PC-9 (cell line): ENCODE measurements at regions not wholly inside any gene's neighbourhood (a gene's known extent, or its start where the extent isn't known, plus 50 kb on each side); places are given as distances from the start of the nearest gene placed in this dataset.

Experiments
- BruUV-seq: library from RNA; stranded (reverse); fragments of 400-500 nt; replicated peaks from 2 replicates; lab custom pipeline; 2021; lab: Mats Ljungman, UMichigan
- CTCF ChIA-PET: fragments of 300-600 bp; sonication (Branson Sonifier 250); formaldehyde crosslinking; loops from one replicate; lab custom pipeline; 2022; ENCODE audit warnings: antibody characterized with exemption; lab: Charles Lee
- POLR2A ChIA-PET: fragments of 300-600 bp; sonication (Branson Sonifier 250); formaldehyde crosslinking; loops from one replicate; lab custom pipeline; 2022; ENCODE audit warnings: antibody characterized with exemption; ENCODE audit not compliant: unreplicated experiment; lab: Charles Lee
- DNase-seq, 2 experiments: peaks; one replicate each; pipeline versions ENCODE4 v3.0.0 to v3.0.0-alpha.2; 2015 to 2022; ENCODE audit warnings: mixed read lengths in 1 of 2
- H2AFZ ChIP-seq: fragments of 200-600 bp; sonication (generic); 2 replicates; pipeline ENCODE4 v1.8.1; 2017; ENCODE audit warnings: antibody characterized with exemption
- H3F3A ChIP-seq: fragments of 200-600 bp; sonication (generic); 2 replicates; pipeline ENCODE4 v1.8.1; 2017; ENCODE audit warnings: antibody characterized with exemption, mild to moderate bottlenecking, low read depth; ENCODE audit not compliant: insufficient read depth
- H3K27ac ChIP-seq: fragments of 200-600 bp; sonication (generic); 2 replicates; pipeline ENCODE4 v1.6.1; 2016; ENCODE audit warnings: mixed run types
- H3K27me3 ChIP-seq: fragments of 200-600 bp; sonication (generic); 2 replicates; pipeline ENCODE4 v1.6.1; 2016; ENCODE audit warnings: low read depth, mixed run types; ENCODE audit not compliant: insufficient read depth
- H3K36me3 ChIP-seq: fragments of 200-600 bp; sonication (generic); 2 replicates; pipeline ENCODE4 v1.6.1; 2016; ENCODE audit warnings: low read depth, mixed run types
- H3K4me1 ChIP-seq: fragments of 200-600 bp; sonication (generic); replicated peaks from 2 replicates; pipeline ENCODE4 v1.6.1; 2016; ENCODE audit warnings: mixed run types; ENCODE audit not compliant: insufficient read depth
- H3K4me2 ChIP-seq: fragments of 200-600 bp; sonication (generic); 2 replicates; pipeline ENCODE4 v1.6.1; 2017; ENCODE audit warnings: mixed run types
- H3K4me3 ChIP-seq: fragments of 200-600 bp; sonication (generic); 2 replicates; pipeline ENCODE4 v1.6.1; 2016; ENCODE audit warnings: mixed run types
- H3K79me2 ChIP-seq: fragments of 200-600 bp; sonication (generic); 2 replicates; pipeline ENCODE4 v1.6.1; 2017; ENCODE audit warnings: low read depth, mixed run types
- H3K9me2 ChIP-seq: fragments of 200-600 bp; sonication (generic); 2 replicates; pipeline ENCODE4 v1.8.1; 2017; ENCODE audit warnings: mild to moderate bottlenecking; ENCODE audit not compliant: insufficient read depth
- H3K9me3 ChIP-seq: fragments of 200-600 bp; sonication (generic); 2 replicates; pipeline ENCODE4 v1.8.1; 2016; ENCODE audit warnings: low read depth; ENCODE audit not compliant: insufficient read depth
- H4K20me1 ChIP-seq: fragments of 200-600 bp; sonication (generic); 2 replicates; pipeline ENCODE4 v1.8.1; 2017; ENCODE audit not compliant: insufficient read depth
- EZH2 ChIP-seq: fragments of 200-600 bp; sonication (generic); IDR thresholded peaks from 2 replicates; pipeline ENCODE4 v1.8.0; 2017; ENCODE audit warnings: antibody characterized with exemption, low read depth
- intact Hi-C: fragments of 100-400 bp; cut with micrococcal nuclease; formaldehyde crosslinking; loops from one replicate; pipeline ENCODE4 v1.10.0; 2022; ENCODE audit not compliant: unreplicated experiment
- TF ChIP-seq, protein P1 (sequence below): fragments of 200-600 bp; sonication (generic); conservative IDR thresholded peaks from 2 replicates; pipeline ENCODE4 v1.6.1; 2017; ENCODE audit warnings: mixed run types, antibody characterized with exemption, mild to moderate bottlenecking, moderate library complexity

DNA sequence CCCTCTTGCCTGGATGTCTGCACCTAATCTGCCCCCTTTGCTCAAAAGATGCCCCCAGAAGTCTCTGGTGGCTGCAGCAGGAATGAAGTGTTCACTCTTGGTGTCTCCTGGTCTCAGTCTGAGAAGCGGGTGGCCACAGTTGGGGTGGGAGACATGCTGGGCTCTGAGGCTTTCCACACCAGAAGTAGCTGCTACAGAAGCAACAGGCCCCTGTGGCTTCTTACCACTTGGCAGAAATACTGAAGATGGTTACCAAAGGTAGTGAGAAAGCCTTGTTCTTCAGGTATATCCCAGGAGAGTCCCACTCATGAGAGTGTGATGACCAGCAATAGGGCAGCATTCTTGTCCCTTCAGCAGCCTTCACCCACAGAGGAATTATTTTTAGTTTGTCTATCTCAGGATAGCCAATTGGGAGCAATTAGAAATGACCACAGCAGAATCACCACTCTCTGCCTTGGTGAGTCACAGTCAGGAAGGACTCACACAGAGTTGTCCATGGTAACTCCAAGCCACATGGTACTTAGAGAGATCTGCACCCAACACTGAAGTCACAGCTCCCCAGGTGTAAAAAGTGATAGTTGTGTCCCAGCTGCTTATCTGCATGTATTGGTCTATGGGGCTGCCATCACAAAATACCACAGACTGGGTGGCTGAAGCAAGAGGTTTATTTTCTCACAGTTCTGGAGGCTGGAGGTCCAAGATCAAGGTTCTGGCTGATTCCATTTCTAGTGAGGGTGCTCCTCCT, 169.8 kb upstream of the ID2 start:
- TF ChIP-seq EZH2: no peak
- TF ChIP-seq, protein P1, sequence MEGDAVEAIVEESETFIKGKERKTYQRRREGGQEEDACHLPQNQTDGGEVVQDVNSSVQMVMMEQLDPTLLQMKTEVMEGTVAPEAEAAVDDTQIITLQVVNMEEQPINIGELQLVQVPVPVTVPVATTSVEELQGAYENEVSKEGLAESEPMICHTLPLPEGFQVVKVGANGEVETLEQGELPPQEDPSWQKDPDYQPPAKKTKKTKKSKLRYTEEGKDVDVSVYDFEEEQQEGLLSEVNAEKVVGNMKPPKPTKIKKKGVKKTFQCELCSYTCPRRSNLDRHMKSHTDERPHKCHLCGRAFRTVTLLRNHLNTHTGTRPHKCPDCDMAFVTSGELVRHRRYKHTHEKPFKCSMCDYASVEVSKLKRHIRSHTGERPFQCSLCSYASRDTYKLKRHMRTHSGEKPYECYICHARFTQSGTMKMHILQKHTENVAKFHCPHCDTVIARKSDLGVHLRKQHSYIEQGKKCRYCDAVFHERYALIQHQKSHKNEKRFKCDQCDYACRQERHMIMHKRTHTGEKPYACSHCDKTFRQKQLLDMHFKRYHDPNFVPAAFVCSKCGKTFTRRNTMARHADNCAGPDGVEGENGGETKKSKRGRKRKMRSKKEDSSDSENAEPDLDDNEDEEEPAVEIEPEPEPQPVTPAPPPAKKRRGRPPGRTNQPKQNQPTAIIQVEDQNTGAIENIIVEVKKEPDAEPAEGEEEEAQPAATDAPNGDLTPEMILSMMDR: no peak
- Histone ChIP-seq H3K4me1 (no peaks in the 10 kb centered on the region), H3K27me3 (peaks cover 80% of the 10 kb centered on the region), H3K9me2 (no peaks in the 10 kb centered on the region), H3F3A (no peaks in the 10 kb centered on the region), H3K27ac (no peak overlapping the region), H2AFZ (no peak overlapping the region), H3K79me2 (no peaks in the 10 kb centered on the region), H3K4me3 (no peak overlapping the region), H3K4me2 (no peak overlapping the region), H3K9me3 (no peaks in the 10 kb centered on the region), H3K36me3 (no peaks in the 10 kb centered on the region), H4K20me1 (no peaks in the 10 kb centered on the region)
- DNase-seq: no peak
- ChIA-PET CTCF (no interaction called here), POLR2A (no interaction called here)
- no TSS peak for BruUV-seq
- intact Hi-C loops: no loop called here

DNA sequence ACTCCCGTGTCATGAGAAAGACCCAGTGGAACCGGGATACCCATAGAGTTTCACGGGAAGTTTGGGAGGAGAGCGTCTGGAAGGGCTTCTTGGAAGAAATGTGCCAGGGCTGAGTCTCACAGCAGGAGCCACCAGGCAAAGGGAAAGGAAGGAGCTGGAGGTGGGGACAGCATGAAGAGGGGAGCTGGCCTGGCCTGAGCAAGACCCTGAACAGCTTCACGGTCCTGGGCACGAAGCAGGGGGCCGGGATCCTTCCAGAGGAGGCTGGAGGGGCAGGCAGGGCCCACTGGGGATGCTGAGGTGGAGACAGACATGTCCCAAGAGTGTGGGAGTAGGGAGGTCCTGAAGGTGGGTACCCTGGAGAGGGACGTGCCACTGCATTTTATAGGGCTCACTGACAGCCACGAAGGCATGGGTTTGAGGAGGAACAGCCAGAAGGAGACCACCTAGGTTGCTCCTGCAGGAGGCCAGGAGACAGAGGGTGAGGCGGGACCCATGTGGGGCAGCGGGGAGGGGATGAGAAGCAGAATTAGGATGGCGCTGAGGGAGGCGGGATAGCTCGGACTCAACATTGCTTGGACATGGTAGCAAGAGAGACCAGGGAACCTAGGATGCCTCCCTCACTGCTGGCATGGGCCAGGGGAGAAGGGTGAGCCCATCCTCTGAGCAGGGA, 168.1 kb upstream of the ID2 start:
- H4K20me1 ChIP-seq: no peaks in the 10 kb centered on the region
- no peaks in the 10 kb centered on the region for H3K9me3 ChIP-seq
- H3K36me3 ChIP-seq: no peaks in the 10 kb centered on the region
- CTCF ChIA-PET: no interaction called here
- POLR2A ChIA-PET: no interaction called here
- no peaks in the 10 kb centered on the region for H3K4me1 ChIP-seq
- no peak overlapping the region for H3K4me2 ChIP-seq
- H3K79me2 ChIP-seq: no peaks in the 10 kb centered on the region
- H3K9me2 ChIP-seq: no peaks in the 10 kb centered on the region
- H3K27ac ChIP-seq: no peak overlapping the region
- TF ChIP-seq, protein P1: no peak
- TF ChIP-seq EZH2: no peak
- H2AFZ ChIP-seq: no peak overlapping the region
- no peaks in the 10 kb centered on the region for H3F3A ChIP-seq
- peaks cover 78% of the 10 kb centered on the region for H3K27me3 ChIP-seq
- H3K4me3 ChIP-seq: no peak overlapping the region
- no peak for DNase-seq
- BruUV-seq: no TSS peak
- intact Hi-C loops: no loop called here

DNA sequence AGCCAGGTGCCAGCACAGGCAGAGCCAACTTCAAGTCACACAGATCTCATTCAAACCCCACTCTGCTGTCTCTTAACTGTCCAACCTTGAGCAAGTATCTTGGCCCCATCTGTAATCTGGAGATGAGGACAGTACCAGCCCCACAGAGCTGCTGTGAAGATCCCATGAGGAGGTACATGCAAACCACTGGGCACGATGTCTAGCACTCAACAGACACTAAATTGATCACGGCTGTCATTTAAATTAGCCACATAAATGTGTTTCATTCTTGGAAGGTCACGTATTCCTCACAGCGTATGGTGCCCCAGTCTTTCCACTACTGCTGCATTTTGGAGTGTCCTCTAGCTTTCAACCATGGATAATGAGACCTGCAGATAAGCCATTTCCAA, 167.6 kb upstream of the ID2 start:
- H3K27me3 ChIP-seq: peaks cover 79% of the 10 kb centered on the region
- no peaks in the 10 kb centered on the region for H3K9me3 ChIP-seq
- H3K79me2 ChIP-seq: no peaks in the 10 kb centered on the region
- H3K9me2 ChIP-seq: no peaks in the 10 kb centered on the region
- H3F3A ChIP-seq: no peaks in the 10 kb centered on the region
- no peak overlapping the region for H3K4me3 ChIP-seq
- no peak overlapping the region for H3K27ac ChIP-seq
- no peak for DNase-seq
- ChIA-PET CTCF (no interaction called here), POLR2A (no interaction called here)
- BruUV-seq: no TSS peak
- H3K4me1 ChIP-seq: no peaks in the 10 kb centered on the region
- H3K36me3 ChIP-seq: no peaks in the 10 kb centered on the region
- intact Hi-C loops: no loop called here
- no peak overlapping the region for H2AFZ ChIP-seq
- H4K20me1 ChIP-seq: no peaks in the 10 kb centered on the region
- TF ChIP-seq EZH2: no peak
- TF ChIP-seq, protein P1: no peak
- H3K4me2 ChIP-seq: no peak overlapping the region
